ENCODE measurements at regions not wholly inside any gene's neighbourhood (a gene's known extent, or its start where the extent isn't known, plus 50 kb on each side); places are given as distances from the start of the nearest gene placed in this dataset.

GRCh38 chr3:153615863-153616262 lies 453.8 kb downstream of the RAP2B start:
- no peak for TF ChIP-seq POLR2A (IDR thresholded peaks at IDR 0.05; ENCODE audit: low read length)
- no peak for TF ChIP-seq GATA1 (IDR thresholded peaks at IDR 0.05; ENCODE audit: low read depth, low read length)
